HG03520 (cell line): ENCODE measurements at regions not wholly inside any gene's neighbourhood (a gene's known extent, or its start where the extent isn't known, plus 50 kb on each side); places are given as distances from the start of the nearest gene placed in this dataset.

Experiments
- ATAC-seq: cut with Tn5 transposase; IDR thresholded peaks from one replicate; pipeline ENCODE4 v1.9.1; 2021; ENCODE audit warnings: mild to moderate bottlenecking, moderate library complexity; ENCODE audit not compliant: unreplicated experiment

DNA sequence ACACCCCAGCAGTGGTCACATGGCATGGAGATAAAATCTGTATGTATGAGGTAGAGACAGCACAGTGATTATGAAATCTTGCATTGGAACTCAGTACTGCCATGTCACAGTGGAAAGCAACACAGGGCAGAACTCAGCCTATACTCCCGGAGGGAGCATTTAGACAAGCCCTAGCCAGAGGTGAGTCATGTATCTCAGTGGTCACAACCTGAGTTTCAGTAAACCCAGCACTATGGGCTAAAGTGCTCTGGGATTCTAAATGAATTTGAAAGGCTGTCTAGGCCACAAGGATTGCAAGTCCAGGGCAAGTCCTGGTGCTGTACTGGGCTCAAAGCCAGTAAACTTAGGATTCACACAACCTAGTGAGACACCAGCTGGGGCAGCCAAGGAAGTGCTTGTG is 1717.1 kb upstream of the RAG2 start:
- no peak for ATAC-seq

- ATAC-seq, result no peak
Measured at GRCh38 chr11:38307455-38307854, 1709.4 kb upstream of the RAG2 start.

- ATAC-seq, result no peak
Measured at GRCh38 chr11:38305682-38306081, 1707.6 kb upstream of the RAG2 start.

DNA sequence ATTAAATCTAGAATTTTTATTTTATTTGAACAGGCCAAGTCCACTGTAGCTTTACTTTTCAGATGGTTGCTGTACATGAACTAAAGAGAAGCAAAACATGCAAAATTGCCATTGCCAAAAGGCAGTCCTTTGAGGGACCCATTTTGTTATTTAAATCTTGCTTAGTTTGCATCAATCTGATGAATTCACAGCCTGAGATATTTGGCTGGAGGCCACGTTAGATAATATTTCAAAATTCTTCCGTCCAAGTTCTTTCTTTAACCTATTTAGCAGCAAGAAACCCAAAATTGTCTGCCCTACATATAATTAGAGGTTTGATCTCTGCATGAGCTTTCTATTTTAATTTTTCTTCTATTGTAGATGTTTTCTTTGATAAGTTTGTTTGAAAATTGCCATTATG is 1706.9 kb upstream of the RAG2 start:
- ATAC-seq, result no peak

DNA sequence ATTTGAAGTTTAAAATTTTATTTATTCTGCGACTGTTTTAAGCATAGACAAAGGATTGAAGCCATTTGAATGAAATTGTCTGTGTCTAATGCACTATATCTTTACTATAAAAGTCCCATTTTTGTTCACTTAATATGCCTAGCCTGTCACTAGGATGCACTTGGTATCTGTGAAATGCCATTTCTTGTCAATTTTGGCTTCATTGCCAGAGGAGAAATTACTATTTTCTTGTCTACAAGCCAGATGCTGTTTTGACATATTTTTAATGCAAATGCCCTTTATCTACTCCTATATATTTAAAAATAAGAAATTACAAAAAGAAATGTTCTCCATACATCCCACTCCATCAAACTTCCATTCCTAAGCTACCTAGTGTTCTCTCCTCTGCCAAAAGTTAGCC is 1704.5 kb upstream of the RAG2 start:
- no peak for ATAC-seq

DNA sequence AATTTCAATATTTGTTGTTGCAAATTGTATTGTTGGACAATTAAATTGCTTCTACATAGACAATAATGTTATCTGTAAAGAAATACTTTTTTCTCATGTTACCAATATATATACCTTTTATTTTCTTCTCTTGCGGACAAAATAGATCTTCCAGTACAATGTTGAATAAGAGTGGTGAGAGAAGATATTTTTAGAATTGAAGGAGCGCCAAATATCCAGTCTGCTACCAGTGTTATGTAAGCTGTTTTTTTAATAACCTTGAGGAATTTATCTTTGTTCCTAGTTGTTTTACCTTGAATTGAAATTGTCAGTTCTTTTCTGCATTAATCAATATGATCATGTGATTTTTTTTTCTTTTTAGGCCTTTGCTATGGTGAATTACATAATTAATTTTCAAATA is 1702.5 kb upstream of the RAG2 start:
- no peak for ATAC-seq

DNA sequence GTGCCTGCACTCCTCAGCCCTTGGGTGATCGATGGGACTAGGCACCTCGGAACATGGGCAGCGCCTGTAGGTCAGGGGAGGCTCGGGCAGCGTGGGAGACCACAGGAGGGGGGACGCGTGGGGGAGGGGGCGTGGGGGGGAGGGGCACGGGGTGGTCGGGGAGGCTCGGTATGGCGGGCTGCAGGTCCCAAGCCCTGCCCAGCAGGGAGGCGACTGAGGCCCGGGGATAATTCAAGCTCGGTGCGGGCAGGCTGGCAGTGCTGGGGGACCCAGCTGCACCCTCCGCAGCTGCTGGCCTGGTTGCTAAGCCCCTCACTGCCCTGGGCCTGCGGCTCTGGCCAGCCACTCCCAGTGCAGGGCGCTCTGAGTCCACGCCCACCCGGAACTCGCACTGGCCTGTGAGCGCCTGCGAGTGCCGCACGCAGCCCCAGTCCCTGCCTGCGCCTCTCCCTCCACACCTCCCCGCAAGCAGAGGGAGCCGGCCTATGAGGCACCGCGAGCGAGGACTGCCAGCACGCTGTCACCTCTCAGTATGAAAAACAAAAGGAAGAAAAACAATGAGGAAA is 1698.3 kb upstream of the RAG2 start:
- ATAC-seq, result no peak

- no peak for ATAC-seq
Measured at GRCh38 chr11:38282718-38283117, 1684.7 kb upstream of the RAG2 start.

GRCh38 chr11:38278457-38279141 is 1680.6 kb upstream of the RAG2 start:
- ATAC-seq, result no peak

DNA sequence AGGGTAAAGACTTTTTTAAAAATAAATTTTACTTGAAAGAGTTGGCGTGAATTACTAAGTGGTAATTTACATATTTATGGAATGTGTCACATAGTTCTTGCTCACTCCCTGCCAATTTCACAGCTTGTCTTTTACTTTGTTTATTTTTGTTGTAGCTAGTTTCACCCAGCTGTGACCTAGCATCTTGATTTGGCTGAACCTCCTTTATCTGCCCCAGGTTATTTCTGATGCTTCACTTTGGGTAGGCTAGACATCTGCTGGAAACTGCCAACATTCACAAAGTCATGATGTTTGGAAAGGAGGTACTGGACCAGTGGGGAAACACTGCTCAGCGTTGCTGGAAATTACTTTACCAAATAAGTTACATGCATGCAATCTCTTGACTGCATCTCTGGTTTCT is 1676.0 kb upstream of the RAG2 start:
- ATAC-seq, result no peak

DNA sequence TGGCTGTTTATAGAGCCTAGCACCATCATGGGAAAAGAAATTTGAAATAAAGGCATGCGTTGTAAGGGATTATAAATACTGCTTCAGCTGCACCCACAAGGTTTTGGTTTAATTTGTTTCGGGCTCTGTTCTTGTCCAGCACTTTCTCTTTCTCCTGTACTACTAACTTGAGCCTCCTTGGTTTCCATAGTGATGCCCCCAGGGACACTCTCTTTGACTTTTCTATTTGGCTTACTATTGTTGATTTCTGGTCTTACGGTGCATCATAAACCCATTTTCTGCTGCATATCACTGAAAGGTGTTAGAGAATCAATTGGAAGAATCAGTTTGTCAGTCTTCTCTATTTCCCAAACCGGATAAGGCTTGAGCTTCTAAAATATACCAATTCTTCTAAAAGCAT is 1674.3 kb upstream of the RAG2 start:
- ATAC-seq, result no peak

- ATAC-seq, result no peak
Measured at GRCh38 chr11:38266691-38267090, 1668.7 kb upstream of the RAG2 start.

DNA sequence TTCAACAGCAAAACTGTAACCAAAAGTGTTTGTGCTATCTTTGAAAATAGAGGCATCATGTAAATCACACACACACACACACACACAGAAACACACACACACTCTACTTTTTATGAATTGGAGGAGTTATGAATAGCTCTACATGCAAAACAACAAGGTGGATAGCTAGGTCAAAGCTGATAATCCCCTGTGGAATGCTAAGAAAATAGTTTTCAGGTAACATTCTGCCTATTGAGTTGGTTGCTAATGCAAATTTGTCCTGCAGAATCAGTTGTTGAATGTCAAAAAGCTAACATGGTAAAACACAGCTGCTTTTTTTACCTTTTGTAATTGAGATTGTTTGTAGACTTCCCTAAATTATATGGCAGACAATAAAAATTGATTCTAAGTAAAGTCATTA is 1658.4 kb upstream of the RAG2 start:
- ATAC-seq, result no peak

GRCh38 chr11:38254913-38255312 is 1656.9 kb upstream of the RAG2 start:
- ATAC-seq, result no peak

- ATAC-seq, result no peak
Measured at GRCh38 chr11:38252620-38253019, 1654.6 kb upstream of the RAG2 start.

- ATAC-seq, result no peak
Measured at GRCh38 chr11:38246451-38246850, 1648.4 kb upstream of the RAG2 start.

DNA sequence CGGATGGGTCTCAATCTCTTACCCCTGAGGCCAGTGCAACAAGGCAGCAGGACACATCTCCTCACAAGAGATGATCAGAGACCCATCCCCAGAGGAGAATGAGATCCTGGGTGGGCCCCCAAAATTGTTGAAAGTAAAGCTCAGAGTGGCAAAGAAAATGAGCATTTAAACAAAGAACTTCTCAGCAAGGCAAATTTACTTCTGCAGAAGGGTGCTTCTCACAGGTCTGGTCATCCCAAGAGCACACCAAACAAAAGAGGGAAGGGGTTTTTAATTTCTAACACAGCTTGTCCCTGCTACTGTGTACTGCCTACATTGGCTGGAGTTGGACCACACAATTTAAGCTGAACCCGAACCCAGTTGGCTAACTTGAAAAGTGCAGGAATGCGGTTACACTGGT is 1628.6 kb upstream of the RAG2 start:
- ATAC-seq, result no peak

- ATAC-seq, result no peak
Measured at GRCh38 chr11:38221295-38221694, 1623.3 kb upstream of the RAG2 start.

GRCh38 chr11:38219636-38220035 is 1621.6 kb upstream of the RAG2 start:
- no peak for ATAC-seq

- ATAC-seq, result no peak
Measured at GRCh38 chr11:38208951-38209350, 1610.9 kb upstream of the RAG2 start.

DNA sequence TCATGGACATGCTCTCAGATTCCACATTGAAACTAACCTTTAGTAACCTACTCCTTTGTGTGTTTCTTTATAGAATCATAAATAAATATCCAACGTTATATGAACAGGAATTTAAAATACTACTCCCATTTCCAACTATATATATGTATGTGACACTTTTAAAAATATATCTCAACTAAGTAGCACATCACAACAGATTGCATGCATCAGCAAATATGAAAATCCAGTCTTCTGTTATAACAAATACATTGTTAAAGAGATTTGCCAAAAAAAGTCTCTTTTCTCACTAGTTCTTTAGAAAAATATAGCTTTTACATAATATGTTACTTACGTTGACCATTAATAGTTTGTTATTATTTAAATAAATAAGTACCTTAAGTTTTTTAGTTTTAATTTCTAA is 1608.6 kb upstream of the RAG2 start:
- no peak for ATAC-seq

- ATAC-seq, result no peak
Measured at GRCh38 chr11:38191101-38191500, 1593.1 kb upstream of the RAG2 start.
